H1 (cell line): ENCODE measurements at regions not wholly inside any gene's neighbourhood (a gene's known extent, or its start where the extent isn't known, plus 50 kb on each side); places are given as distances from the start of the nearest gene placed in this dataset.

Source experiments
- CTCF ChIA-PET: fragments of 300-600 bp; sonication (Branson Sonifier 250); formaldehyde crosslinking; loops from one replicate; lab custom pipeline; 2021; ENCODE audit not compliant: partially characterized antibody; lab: Charles Lee
- POLR2A ChIA-PET: fragments of 300-600 bp; sonication (Branson Sonifier 250); formaldehyde crosslinking; loops from one replicate; lab custom pipeline; 2021; ENCODE audit warnings: inconsistent platforms; ENCODE audit not compliant: partially characterized antibody; lab: Charles Lee
- DNase-seq, 2 experiments: peaks; one replicate each; pipeline versions ENCODE4 v3.0.0 to v3.0.0-alpha.2; 2010 to 2022; ENCODE audit warnings: low spot score in 2 of 2, low read depth in 1 of 2, mixed read lengths in 1 of 2
- FAIRE-seq: peaks from 2 replicates; lab custom pipeline; 2011; peaks lifted over from hg19 to GRCh38; lab: Jason Lieb, UNC
- H2AFZ ChIP-seq: 2 replicates; pipeline ENCODE4 v1.8.1; 2012; ENCODE audit warnings: low read length, inconsistent platforms
- H2AK5ac ChIP-seq: 2 replicates; pipeline ENCODE4 v1.6.1; 2013; ENCODE audit warnings: low read depth, low read length
- H2BK120ac ChIP-seq: replicated peaks from 2 replicates; pipeline ENCODE3; 2013; ENCODE audit warnings: low read depth, low read length, inconsistent platforms
- H2BK12ac ChIP-seq: 2 replicates; pipeline ENCODE4 v1.6.1; 2013; ENCODE audit warnings: low read depth, low read length
- H2BK15ac ChIP-seq: 2 replicates; pipeline ENCODE4 v1.6.1; 2013; ENCODE audit warnings: low read length
- H2BK20ac ChIP-seq: 2 replicates; pipeline ENCODE4 v1.6.1; 2013; ENCODE audit warnings: low read length
- H2BK5ac ChIP-seq: 2 replicates; pipeline ENCODE4 v1.6.1; 2013; ENCODE audit warnings: low read depth, low read length
- H3K14ac ChIP-seq: 2 replicates; pipeline ENCODE4 v1.6.1; 2013; ENCODE audit warnings: inconsistent platforms; ENCODE audit not compliant: insufficient read length
- H3K18ac ChIP-seq: 2 replicates; pipeline ENCODE4 v1.6.1; 2013; ENCODE audit warnings: low read length; ENCODE audit errors: extremely low read depth
- H3K23ac ChIP-seq: 2 replicates; pipeline ENCODE4 v1.6.1; 2013; ENCODE audit warnings: inconsistent platforms; ENCODE audit not compliant: insufficient read length
- H3K23me2 ChIP-seq: 2 replicates; pipeline ENCODE4 v1.6.1; 2013; ENCODE audit warnings: low read depth, low read length
- H3K27ac ChIP-seq: 2 replicates; pipeline ENCODE4 v1.6.1; 2011; ENCODE audit warnings: low read depth, low read length, inconsistent platforms
- H3K27me3 ChIP-seq, 4 experiments: replicated peaks in 1 of 4; 1 replicate in 1 of 4; 2 replicates in 3 of 4; pipeline versions ENCODE4 v1.6.1 to v1.8.1; 2011 to 2013; ENCODE audit warnings: low read length in 3 of 4, mild to moderate bottlenecking in 3 of 4, inconsistent platforms in 2 of 4, mixed read lengths in 2 of 4, moderate library complexity in 1 of 4; ENCODE audit not compliant: control insufficient read depth in 3 of 4, insufficient read depth in 3 of 4; ENCODE audit errors: extremely low read depth in 1 of 4
- H3K36me3 ChIP-seq, 4 experiments: 2 replicates each; pipeline versions ENCODE4 v1.6.1 to v1.8.1; 2011 to 2013; ENCODE audit warnings: mild to moderate bottlenecking in 4 of 4, low read length in 3 of 4, moderate library complexity in 2 of 4, control low read depth in 1 of 4, inconsistent platforms in 1 of 4; ENCODE audit not compliant: insufficient read depth in 4 of 4, control insufficient read depth in 2 of 4
- H3K4ac ChIP-seq: replicated peaks from 2 replicates; pipeline ENCODE3; 2013; ENCODE audit warnings: low read length, low read depth, mixed read lengths, inconsistent platforms; ENCODE audit not compliant: insufficient read length
- H3K4me1 ChIP-seq, 4 experiments: replicated peaks in 1 of 4; 1 replicate in 1 of 4; 2 replicates in 3 of 4; pipeline versions ENCODE4 v1.6.1 to v1.8.1; 2011 to 2013; ENCODE audit warnings: low read length in 3 of 4, inconsistent platforms in 2 of 4, mixed read lengths in 1 of 4; ENCODE audit not compliant: insufficient read depth in 4 of 4, control insufficient read depth in 3 of 4
- H3K4me2 ChIP-seq, 2 experiments: 2 replicates each; pipeline versions ENCODE4 v1.6.1 to v1.8.1; 2011 to 2013; ENCODE audit warnings: low read depth in 2 of 2, low read length in 2 of 2, control low read depth in 1 of 2, inconsistent platforms in 1 of 2, mild to moderate bottlenecking in 1 of 2; ENCODE audit not compliant: insufficient read depth in 1 of 2
- H3K4me3 ChIP-seq, 4 experiments: fragments of 200-600, 300-600 bp in 1 of 4; sonication (generic), shearing (Covaris generic), sonication (Bioruptor Twin) in 1 of 4; 2 replicates each; pipeline versions ENCODE4 v1.5.1 to v1.8.1; 2011 to 2016; ENCODE audit warnings: low read length in 4 of 4, low read depth in 3 of 4, control low read depth in 2 of 4, inconsistent platforms in 2 of 4, mild to moderate bottlenecking in 2 of 4, mixed read lengths in 1 of 4, moderate library complexity in 1 of 4; ENCODE audit not compliant: insufficient read depth in 2 of 4; ENCODE audit errors: extremely low read depth in 1 of 4
- H3K56ac ChIP-seq: replicated peaks from 2 replicates; pipeline ENCODE3; 2013; ENCODE audit warnings: low read depth, mild to moderate bottlenecking, mixed read lengths, low read length, inconsistent platforms; ENCODE audit not compliant: insufficient read length
- H3K79me1 ChIP-seq: 2 replicates; pipeline ENCODE4 v1.6.1; 2013; ENCODE audit warnings: low read depth, low read length, control low read depth
- H3K79me2 ChIP-seq, 2 experiments: 2 replicates each; pipeline versions ENCODE4 v1.6.1 to v1.8.1; 2012 to 2013; ENCODE audit warnings: low read length in 2 of 2, mild to moderate bottlenecking in 2 of 2, inconsistent platforms in 1 of 2; ENCODE audit not compliant: insufficient read depth in 2 of 2, control insufficient read depth in 1 of 2
- H3K9ac ChIP-seq, 4 experiments: replicated peaks in 1 of 4; 1 replicate in 1 of 4; 2 replicates in 3 of 4; pipeline versions ENCODE4 v1.6.1 to v1.8.1; 2011 to 2013; ENCODE audit warnings: low read depth in 3 of 4, low read length in 3 of 4, control low read depth in 2 of 4, mild to moderate bottlenecking in 2 of 4, moderate library complexity in 2 of 4, inconsistent platforms in 1 of 4; ENCODE audit errors: extremely low read depth in 1 of 4
- H3K9me3 ChIP-seq, 2 experiments: 2 replicates each; pipeline versions ENCODE4 v1.6.1 to v1.8.1; 2012 to 2013; ENCODE audit warnings: mild to moderate bottlenecking in 2 of 2, moderate library complexity in 2 of 2, control low read depth in 1 of 2, inconsistent platforms in 1 of 2, low read depth in 1 of 2, low read length in 1 of 2, mixed read lengths in 1 of 2; ENCODE audit not compliant: insufficient read depth in 2 of 2
- H4K20me1 ChIP-seq, 2 experiments: replicated peaks in 1 of 2; 2 replicates each; pipeline versions ENCODE3 to v1.8.1; 2011 to 2013; ENCODE audit warnings: inconsistent platforms in 2 of 2, low read length in 2 of 2, mild to moderate bottlenecking in 1 of 2; ENCODE audit not compliant: insufficient read depth in 2 of 2, control insufficient read depth in 1 of 2
- H4K5ac ChIP-seq: 2 replicates; pipeline ENCODE4 v1.6.1; 2013; ENCODE audit warnings: low read length, low read depth, mixed read lengths, inconsistent platforms; ENCODE audit not compliant: insufficient read length
- H4K8ac ChIP-seq: 2 replicates; pipeline ENCODE4 v1.8.0; 2013; ENCODE audit warnings: mild to moderate bottlenecking, moderate library complexity, low read length, inconsistent platforms; ENCODE audit not compliant: insufficient read depth; ENCODE audit errors: extremely low read depth
- H4K91ac ChIP-seq: replicated peaks from 2 replicates; pipeline ENCODE3; 2013; ENCODE audit warnings: low read length, mixed read lengths, inconsistent platforms; ENCODE audit not compliant: insufficient read length
- CHD1 ChIP-seq: IDR thresholded peaks from 2 replicates; pipeline ENCODE4 v1.6.1; 2012; ENCODE audit warnings: low read depth, low read length, improper control_type of control experiment
- CTBP2 ChIP-seq: IDR thresholded peaks from 2 replicates; pipeline ENCODE4 v1.7.0; 2011; ENCODE audit warnings: borderline replicate concordance, mild to moderate bottlenecking, moderate library complexity, mixed read lengths, low read length; ENCODE audit not compliant: insufficient read depth, insufficient read length
- POLR2A ChIP-seq, 2 experiments: IDR thresholded peaks; 1 replicate in 1 of 2; 2 replicates in 1 of 2; pipeline ENCODE4 v1.6.1; 2011; ENCODE audit warnings: low read depth in 2 of 2, low read length in 2 of 2, mild to moderate bottlenecking in 2 of 2; ENCODE audit errors: control extremely low read depth in 1 of 2
- RXRA ChIP-seq: IDR thresholded peaks from 2 replicates; pipeline ENCODE4 v1.6.1; 2011; ENCODE audit warnings: low read depth, mild to moderate bottlenecking, low read length, moderate library complexity; ENCODE audit not compliant: insufficient read depth
- SIX5 ChIP-seq: IDR thresholded peaks from 2 replicates; pipeline ENCODE4 v1.6.1; 2011; ENCODE audit warnings: mild to moderate bottlenecking, low read depth, low read length
- TAF1 ChIP-seq: IDR thresholded peaks from 2 replicates; pipeline ENCODE4 v1.6.1; 2011; ENCODE audit warnings: mild to moderate bottlenecking, low read depth, low read length
- TBP ChIP-seq: IDR thresholded peaks from 2 replicates; pipeline ENCODE4 v1.6.1; 2011; ENCODE audit warnings: low read depth, low read length, improper control_type of control experiment
- TF ChIP-seq, protein P1 (sequence below): IDR thresholded peaks from 2 replicates; pipeline ENCODE4 v1.6.1; 2012; ENCODE audit warnings: inconsistent platforms
- TF ChIP-seq, protein P2 (sequence below): IDR thresholded peaks from 2 replicates; pipeline ENCODE4 v1.6.1; 2011; ENCODE audit warnings: low read length, improper control_type of control experiment

DNA sequence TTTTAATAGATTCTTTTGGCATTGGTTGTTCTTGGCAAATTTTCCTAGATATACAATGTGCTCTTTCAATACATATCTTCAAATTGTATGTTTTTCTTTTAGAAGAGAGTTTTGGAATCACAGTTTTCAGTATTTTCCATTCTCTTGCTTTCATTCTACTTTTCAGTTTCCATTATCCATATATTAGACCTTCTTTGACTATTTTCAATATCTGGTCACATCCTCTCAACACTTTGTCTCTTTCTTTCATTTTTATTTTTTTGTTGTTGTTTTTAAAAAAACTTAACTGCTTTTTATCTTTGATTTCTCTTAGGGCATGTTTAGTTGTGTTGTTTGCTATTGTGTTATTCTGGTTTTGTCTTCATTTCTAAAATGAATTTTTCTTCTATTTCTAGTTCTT, 59.9 kb upstream of the CLMN start:
- POLR2A ChIA-PET: no interaction called here
- H2BK5ac ChIP-seq: no peak overlapping the region
- no peak for DNase-seq

More for the DNA sequence above, 59.9 kb upstream of the CLMN start:
- Histone ChIP-seq H3K14ac (no peak overlapping the region), H3K27ac (no peak overlapping the region), H2BK12ac (no peak overlapping the region), H2AFZ (no peak overlapping the region), H4K20me1 (no peaks in the 10 kb centered on the region), H3K23ac (no peak overlapping the region), H3K27me3 (no peaks in the 10 kb centered on the region), H2BK15ac (no peak overlapping the region), H4K91ac (no peak overlapping the region), H3K79me2 (no peaks in the 10 kb centered on the region), H2BK20ac (no peak overlapping the region), H3K4me2 (no peak overlapping the region), H3K4me1 (peaks cover 0 to under 1% (median 0%) of the 10 kb centered on the region in 4 experiments; a peak in 1 of 7 replicates), H3K23me2 (no peaks in the 10 kb centered on the region), H3K4me3 (no peak overlapping the region), H4K8ac (no peak overlapping the region), H3K36me3 (no peaks in the 10 kb centered on the region), H3K4ac (no peak overlapping the region), H2BK120ac (no peak overlapping the region), H3K9me3 (peaks cover 3 to 5% of the 10 kb centered on the region in 2 experiments; a peak in 1 of 4 replicates), H4K5ac (no peak overlapping the region), H2AK5ac (no peak overlapping the region), H3K9ac (no peak overlapping the region), H3K79me1 (no peaks in the 10 kb centered on the region), H3K56ac (no peak overlapping the region), H3K18ac (no peak overlapping the region)
- no peak for FAIRE-seq
- CTCF ChIA-PET: interaction anchor here (0.6 kb wide), 1 partner anchor 166 kb away, joined by 3 read pairs; no protein-coding TSS in a partner anchor
- TF ChIP-seq SIX5 (no peak), POLR2A (IDR thresholded peaks at IDR 0.05; ENCODE audit: control extremely low read depth in 1 of 2, low read depth in 2 of 2, low read length in 2 of 2) (no peak), CHD1 (no peak), TBP (no peak), CTBP2 (no peak), RXRA (no peak), TAF1 (no peak)
- TF ChIP-seq, protein P1, sequence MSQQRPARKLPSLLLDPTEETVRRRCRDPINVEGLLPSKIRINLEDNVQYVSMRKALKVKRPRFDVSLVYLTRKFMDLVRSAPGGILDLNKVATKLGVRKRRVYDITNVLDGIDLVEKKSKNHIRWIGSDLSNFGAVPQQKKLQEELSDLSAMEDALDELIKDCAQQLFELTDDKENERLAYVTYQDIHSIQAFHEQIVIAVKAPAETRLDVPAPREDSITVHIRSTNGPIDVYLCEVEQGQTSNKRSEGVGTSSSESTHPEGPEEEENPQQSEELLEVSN: no peak
- TF ChIP-seq, protein P2, sequence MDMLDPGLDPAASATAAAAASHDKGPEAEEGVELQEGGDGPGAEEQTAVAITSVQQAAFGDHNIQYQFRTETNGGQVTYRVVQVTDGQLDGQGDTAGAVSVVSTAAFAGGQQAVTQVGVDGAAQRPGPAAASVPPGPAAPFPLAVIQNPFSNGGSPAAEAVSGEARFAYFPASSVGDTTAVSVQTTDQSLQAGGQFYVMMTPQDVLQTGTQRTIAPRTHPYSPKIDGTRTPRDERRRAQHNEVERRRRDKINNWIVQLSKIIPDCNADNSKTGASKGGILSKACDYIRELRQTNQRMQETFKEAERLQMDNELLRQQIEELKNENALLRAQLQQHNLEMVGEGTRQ: no peak
